CD4-positive, CD25-positive, alpha-beta regulatory T cell (primary cell): ENCODE measurements at regions not wholly inside any gene's neighbourhood (a gene's known extent, or its start where the extent isn't known, plus 50 kb on each side); places are given as distances from the start of the nearest gene placed in this dataset.
A peak's percentile ranks its signal among the peaks of the same experiment; 100 is the strongest.

Source experiments
- ATAC-seq, 2 donors: fragments of 150-1000 bp; cut with Tn5 transposase; one replicate each; pipeline ENCODE4 v1.10.0; 2021; ENCODE audit warnings: low read depth in 2 of 2, moderate number of reproducible peaks in 2 of 2, moderate library complexity in 1 of 2
- DNase-seq, 3 donors: peaks; one replicate each; pipeline versions ENCODE4 v3.0.0 to v3.0.0-alpha.2; 2012 to 2022; ENCODE audit warnings: mixed read lengths in 1 of 3
- H3K27ac ChIP-seq: one replicate; pipeline ENCODE4 v1.7.0; 2013; ENCODE audit warnings: mild to moderate bottlenecking, low read length; ENCODE audit not compliant: insufficient read depth, poor library complexity, severe bottlenecking
- H3K27me3 ChIP-seq: one replicate; pipeline ENCODE4 v1.7.0; 2013; ENCODE audit warnings: low read length; ENCODE audit not compliant: control insufficient read depth, insufficient read depth
- H3K36me3 ChIP-seq: one replicate; pipeline ENCODE4 v1.7.0; 2013; ENCODE audit warnings: mild to moderate bottlenecking, low read length, moderate library complexity; ENCODE audit not compliant: control insufficient read depth, insufficient read depth
- H3K4me1 ChIP-seq: 2 replicates; pipeline ENCODE4 v1.7.0; 2013; ENCODE audit warnings: mild to moderate bottlenecking, low read length; ENCODE audit not compliant: insufficient read depth, control insufficient read depth, poor library complexity, severe bottlenecking
- H3K4me3 ChIP-seq: one replicate; pipeline ENCODE4 v1.7.0; 2013; ENCODE audit warnings: low read depth, mild to moderate bottlenecking, low read length, moderate library complexity
- H3K9me3 ChIP-seq, 2 experiments: 1 replicate in 1 of 2; 2 replicates in 1 of 2; pipeline ENCODE4 v1.7.0; 2013; ENCODE audit warnings: low read length in 2 of 2, mild to moderate bottlenecking in 1 of 2, moderate library complexity in 1 of 2; ENCODE audit not compliant: control insufficient read depth in 2 of 2
- H3K27ac Mint-ChIP-seq, 3 donors: one replicate each; pipeline ENCODE4 v1.8.0; 2020 to 2022; ENCODE audit warnings: mild to moderate bottlenecking in 3 of 3, mixed read lengths in 3 of 3, moderate library complexity in 2 of 3
- H3K27me3 Mint-ChIP-seq: one replicate; pipeline ENCODE4 v1.8.0; 2022; ENCODE audit warnings: mild to moderate bottlenecking, mixed read lengths
- H3K36me3 Mint-ChIP-seq: one replicate; pipeline ENCODE4 v1.8.0; 2020; ENCODE audit warnings: mixed read lengths
- H3K4me1 Mint-ChIP-seq, 4 donors: one replicate each; pipeline ENCODE4 v1.8.0; 2020 to 2022; ENCODE audit warnings: mixed read lengths in 4 of 4, mild to moderate bottlenecking in 1 of 4
- H3K4me3 Mint-ChIP-seq, 4 donors: one replicate each; pipeline ENCODE4 v1.8.0; 2020 to 2022; ENCODE audit warnings: mild to moderate bottlenecking in 4 of 4, mixed read lengths in 4 of 4, moderate library complexity in 3 of 4
- H3K9me3 Mint-ChIP-seq, 7 donors: one replicate each; pipeline ENCODE4 v1.8.0; 2020 to 2022; ENCODE audit warnings: mixed read lengths in 7 of 7, mild to moderate bottlenecking in 3 of 7, moderate library complexity in 2 of 7

- H3K27me3 ChIP-seq = no peaks in the 10 kb centered on the region
- no peak overlapping the region for H3K4me3 ChIP-seq
- DNase-seq (no peak), ATAC-seq (no peak)
- no peaks in the 10 kb centered on the region for H3K36me3 ChIP-seq
- no peaks in the 10 kb centered on the region for H3K9me3 ChIP-seq
- H3K4me1 ChIP-seq = no peaks in the 10 kb centered on the region
- Mint-ChIP-seq H3K36me3 (no peaks in the 10 kb centered on the region), H3K9me3 (no peaks in the 10 kb centered on the region), H3K27me3 (no peaks in the 10 kb centered on the region), H3K4me1 (peaks cover 0 to 5% (median 0%) of the 10 kb centered on the region in 4 donors), H3K27ac (no peak overlapping the region), H3K4me3 (no peak overlapping the region)
- H3K27ac ChIP-seq = no peak overlapping the region
Observed at GRCh38 chr9:8262625-8263622, 463.3 kb upstream of the DMAC1 start.

DNA sequence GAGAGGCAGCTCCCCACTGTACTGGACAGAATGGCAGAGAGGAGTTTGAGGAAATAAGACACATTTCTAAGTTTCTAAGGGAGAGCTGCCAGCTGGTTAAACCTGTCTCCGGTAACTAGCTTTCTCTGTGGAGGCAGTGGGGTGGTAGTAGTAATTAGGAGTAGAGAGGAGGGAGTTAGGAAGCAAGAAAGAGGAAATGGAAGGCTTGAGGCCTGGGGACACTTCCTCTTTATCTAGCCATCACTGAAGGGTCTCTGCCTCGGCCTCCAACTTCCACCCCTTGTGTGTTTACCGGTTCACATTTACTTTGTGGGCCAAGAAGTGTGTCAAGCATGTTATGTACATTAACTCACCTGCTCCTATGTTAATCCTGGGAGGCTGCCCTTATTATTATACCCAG lies 462.2 kb upstream of the DMAC1 start:
- Histone ChIP-seq H3K4me3 (no peak overlapping the region), H3K4me1 (no peaks in the 10 kb centered on the region), H3K27ac (no peak overlapping the region), H3K36me3 (no peaks in the 10 kb centered on the region), H3K27me3 (no peaks in the 10 kb centered on the region), H3K9me3 (no peaks in the 10 kb centered on the region)
- no peak for DNase-seq
- Mint-ChIP-seq H3K36me3 (no peaks in the 10 kb centered on the region), H3K27ac (no peak overlapping the region), H3K4me1 (peaks cover 0 to 5% (median 0%) of the 10 kb centered on the region in 4 donors), H3K27me3 (no peaks in the 10 kb centered on the region), H3K4me3 (no peak overlapping the region), H3K9me3 (no peaks in the 10 kb centered on the region)
- no peak for ATAC-seq

GRCh38 chr9:8259028-8259427 lies 459.4 kb upstream of the DMAC1 start:
- no peaks in the 10 kb centered on the region for H3K4me1 Mint-ChIP-seq
- Histone ChIP-seq H3K9me3 (no peaks in the 10 kb centered on the region), H3K36me3 (no peaks in the 10 kb centered on the region), H3K27me3 (no peaks in the 10 kb centered on the region), H3K4me3 (no peak overlapping the region), H3K27ac (no peak overlapping the region), H3K4me1 (no peaks in the 10 kb centered on the region)
- H3K36me3 Mint-ChIP-seq = no peaks in the 10 kb centered on the region
- peak overlapping the region in 1 of 3 donors; percentile 78 for H3K27ac Mint-ChIP-seq
- ATAC-seq (no peak), DNase-seq (no peak)
- no peak overlapping the region for H3K4me3 Mint-ChIP-seq
- peaks cover 0 to 2% (median 0%) of the 10 kb centered on the region in 7 donors for H3K9me3 Mint-ChIP-seq
- peaks cover 4% of the 10 kb centered on the region for H3K27me3 Mint-ChIP-seq

DNA sequence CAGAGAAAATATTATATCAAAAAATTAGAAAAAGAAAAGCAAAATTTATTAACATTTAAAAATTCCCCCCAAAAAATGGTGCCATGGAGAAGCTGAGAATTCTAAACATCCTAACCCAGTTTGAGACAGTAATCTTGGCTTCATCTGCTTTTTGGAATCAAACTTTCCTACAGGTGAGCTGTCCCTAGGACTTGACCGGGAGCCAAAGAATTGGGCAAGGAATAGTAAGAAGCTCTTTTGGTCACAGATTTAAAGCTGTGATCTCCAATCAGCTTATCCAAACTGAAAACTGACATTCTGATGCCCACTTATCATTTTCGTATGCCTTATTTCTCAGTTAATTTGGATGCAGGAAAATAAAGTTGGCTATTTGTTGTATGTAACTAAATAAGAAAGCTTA lies 457.3 kb upstream of the DMAC1 start:
- no peaks in the 10 kb centered on the region for H3K4me1 Mint-ChIP-seq
- Histone ChIP-seq H3K27me3 (no peaks in the 10 kb centered on the region), H3K36me3 (no peaks in the 10 kb centered on the region), H3K27ac (no peak overlapping the region), H3K4me3 (no peak overlapping the region), H3K9me3 (no peaks in the 10 kb centered on the region), H3K4me1 (no peaks in the 10 kb centered on the region)
- DNase-seq = no peak
- H3K4me3 Mint-ChIP-seq = no peak overlapping the region
- no peak for ATAC-seq
- H3K27ac Mint-ChIP-seq = no peak overlapping the region
- peaks cover 4% of the 10 kb centered on the region for H3K27me3 Mint-ChIP-seq
- no peaks in the 10 kb centered on the region for H3K36me3 Mint-ChIP-seq
- peaks cover 0 to 2% (median 0%) of the 10 kb centered on the region in 7 donors for H3K9me3 Mint-ChIP-seq

- peaks cover 0 to 2% (median 0%) of the 10 kb centered on the region in 7 donors for H3K9me3 Mint-ChIP-seq
- DNase-seq = no peak
- no peak overlapping the region for H3K27ac Mint-ChIP-seq
- Histone ChIP-seq H3K9me3 (no peaks in the 10 kb centered on the region), H3K27ac (no peak overlapping the region), H3K4me3 (no peak overlapping the region), H3K27me3 (no peaks in the 10 kb centered on the region), H3K4me1 (no peaks in the 10 kb centered on the region), H3K36me3 (no peaks in the 10 kb centered on the region)
- H3K27me3 Mint-ChIP-seq = peaks cover 4% of the 10 kb centered on the region
- no peak overlapping the region for H3K4me3 Mint-ChIP-seq
- no peaks in the 10 kb centered on the region for H3K4me1 Mint-ChIP-seq
- no peak for ATAC-seq
- no peaks in the 10 kb centered on the region for H3K36me3 Mint-ChIP-seq
Observed at GRCh38 chr9:8255850-8256249, 456.3 kb upstream of the DMAC1 start.

GRCh38 chr9:8254541-8254940 lies 455.0 kb upstream of the DMAC1 start:
- Histone ChIP-seq H3K4me1 (no peaks in the 10 kb centered on the region), H3K27me3 (no peaks in the 10 kb centered on the region), H3K36me3 (no peaks in the 10 kb centered on the region), H3K27ac (no peak overlapping the region), H3K9me3 (no peaks in the 10 kb centered on the region), H3K4me3 (no peak overlapping the region)
- peaks cover 0 to 2% (median 0%) of the 10 kb centered on the region in 7 donors for H3K9me3 Mint-ChIP-seq
- no peaks in the 10 kb centered on the region for H3K4me1 Mint-ChIP-seq
- H3K36me3 Mint-ChIP-seq = no peaks in the 10 kb centered on the region
- H3K27me3 Mint-ChIP-seq = peaks cover 4% of the 10 kb centered on the region
- DNase-seq = no peak
- ATAC-seq = no peak
- no peak overlapping the region for H3K4me3 Mint-ChIP-seq
- H3K27ac Mint-ChIP-seq = no peak overlapping the region

DNA sequence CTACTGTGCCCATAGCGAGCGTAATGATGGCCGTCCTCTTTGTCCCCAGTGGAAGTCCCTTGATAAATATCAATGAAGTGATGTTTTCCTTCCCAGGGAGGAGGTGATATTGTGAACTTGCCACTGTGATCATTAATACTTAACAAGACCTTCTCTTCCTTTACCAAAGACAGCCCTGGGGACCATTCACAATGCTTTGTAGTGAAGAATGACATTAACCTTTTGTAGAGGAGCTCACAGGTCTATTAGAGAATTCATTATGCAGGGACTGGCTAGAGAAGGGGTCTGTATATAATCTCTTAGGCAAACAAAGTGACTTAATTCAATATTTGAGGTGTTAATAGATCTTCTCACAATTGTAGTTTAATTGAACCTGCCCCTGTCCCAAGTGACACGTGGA lies 452.9 kb upstream of the DMAC1 start:
- Mint-ChIP-seq H3K9me3 (peaks cover 0 to 2% (median 0%) of the 10 kb centered on the region in 7 donors), H3K4me1 (no peaks in the 10 kb centered on the region), H3K27ac (no peak overlapping the region), H3K4me3 (no peak overlapping the region), H3K36me3 (no peaks in the 10 kb centered on the region), H3K27me3 (peaks cover 4% of the 10 kb centered on the region)
- Histone ChIP-seq H3K36me3 (no peaks in the 10 kb centered on the region), H3K27me3 (no peaks in the 10 kb centered on the region), H3K4me1 (no peaks in the 10 kb centered on the region), H3K9me3 (no peaks in the 10 kb centered on the region), H3K4me3 (no peak overlapping the region), H3K27ac (no peak overlapping the region)
- ATAC-seq (no peak), DNase-seq (no peak)

GRCh38 chr9:8251566-8251965 lies 452.0 kb upstream of the DMAC1 start:
- Mint-ChIP-seq H3K4me1 (no peaks in the 10 kb centered on the region), H3K27me3 (peaks cover 4% of the 10 kb centered on the region), H3K27ac (no peak overlapping the region), H3K4me3 (no peak overlapping the region), H3K9me3 (peaks cover 0 to 2% (median 0%) of the 10 kb centered on the region in 7 donors), H3K36me3 (no peaks in the 10 kb centered on the region)
- Histone ChIP-seq H3K4me1 (no peaks in the 10 kb centered on the region), H3K27ac (no peak overlapping the region), H3K36me3 (no peaks in the 10 kb centered on the region), H3K27me3 (no peaks in the 10 kb centered on the region), H3K4me3 (no peak overlapping the region), H3K9me3 (no peaks in the 10 kb centered on the region)
- no peak for ATAC-seq
- no peak for DNase-seq
